ENCODE measurements at regions not wholly inside any gene's neighbourhood (a gene's known extent, or its start where the extent isn't known, plus 50 kb on each side); places are given as distances from the start of the nearest gene placed in this dataset.

DNA sequence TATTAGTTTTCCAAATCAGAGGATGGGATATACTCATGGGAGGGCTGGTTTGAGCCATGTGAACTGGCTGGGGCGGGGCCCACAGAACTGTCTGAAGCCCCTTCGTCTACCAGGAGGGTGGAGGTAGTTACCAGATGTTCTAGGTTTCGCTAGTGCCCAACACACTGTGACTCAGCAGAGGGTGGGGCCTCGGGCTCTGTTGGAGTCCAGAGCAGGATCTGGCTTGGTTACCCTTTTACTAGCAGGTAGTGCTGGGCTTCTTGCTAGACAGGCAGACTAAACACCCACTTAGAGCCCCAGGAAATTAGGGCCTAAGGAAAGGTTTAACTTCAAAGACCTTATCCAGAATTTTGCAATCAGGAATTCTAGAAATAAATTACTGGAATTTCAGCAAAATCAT, 56.2 kb upstream of the CHRDL1 start:
- TF ChIP-seq, protein P1, sequence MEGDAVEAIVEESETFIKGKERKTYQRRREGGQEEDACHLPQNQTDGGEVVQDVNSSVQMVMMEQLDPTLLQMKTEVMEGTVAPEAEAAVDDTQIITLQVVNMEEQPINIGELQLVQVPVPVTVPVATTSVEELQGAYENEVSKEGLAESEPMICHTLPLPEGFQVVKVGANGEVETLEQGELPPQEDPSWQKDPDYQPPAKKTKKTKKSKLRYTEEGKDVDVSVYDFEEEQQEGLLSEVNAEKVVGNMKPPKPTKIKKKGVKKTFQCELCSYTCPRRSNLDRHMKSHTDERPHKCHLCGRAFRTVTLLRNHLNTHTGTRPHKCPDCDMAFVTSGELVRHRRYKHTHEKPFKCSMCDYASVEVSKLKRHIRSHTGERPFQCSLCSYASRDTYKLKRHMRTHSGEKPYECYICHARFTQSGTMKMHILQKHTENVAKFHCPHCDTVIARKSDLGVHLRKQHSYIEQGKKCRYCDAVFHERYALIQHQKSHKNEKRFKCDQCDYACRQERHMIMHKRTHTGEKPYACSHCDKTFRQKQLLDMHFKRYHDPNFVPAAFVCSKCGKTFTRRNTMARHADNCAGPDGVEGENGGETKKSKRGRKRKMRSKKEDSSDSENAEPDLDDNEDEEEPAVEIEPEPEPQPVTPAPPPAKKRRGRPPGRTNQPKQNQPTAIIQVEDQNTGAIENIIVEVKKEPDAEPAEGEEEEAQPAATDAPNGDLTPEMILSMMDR (IDR thresholded peaks at IDR 0.05; ENCODE audit: poor library complexity, severe bottlenecking) = no peak
- no peak for TF ChIP-seq EP300 (conservative IDR thresholded peaks at IDR 0.05; ENCODE audit: poor library complexity, severe bottlenecking)
- no peak for TF ChIP-seq RAD21 (conservative IDR thresholded peaks at IDR 0.05)
- no peak for TF ChIP-seq POLR2AphosphoS5 (IDR thresholded peaks at IDR 0.05)
- TF ChIP-seq MXI1 (conservative IDR thresholded peaks at IDR 0.05; ENCODE audit: poor library complexity, severe bottlenecking) = no peak
- TF ChIP-seq EZH2 (IDR thresholded peaks at IDR 0.05; ENCODE audit: borderline replicate concordance, insufficient read depth, low read length, poor library complexity, severe bottlenecking) = no peak
- TF ChIP-seq, protein P2, sequence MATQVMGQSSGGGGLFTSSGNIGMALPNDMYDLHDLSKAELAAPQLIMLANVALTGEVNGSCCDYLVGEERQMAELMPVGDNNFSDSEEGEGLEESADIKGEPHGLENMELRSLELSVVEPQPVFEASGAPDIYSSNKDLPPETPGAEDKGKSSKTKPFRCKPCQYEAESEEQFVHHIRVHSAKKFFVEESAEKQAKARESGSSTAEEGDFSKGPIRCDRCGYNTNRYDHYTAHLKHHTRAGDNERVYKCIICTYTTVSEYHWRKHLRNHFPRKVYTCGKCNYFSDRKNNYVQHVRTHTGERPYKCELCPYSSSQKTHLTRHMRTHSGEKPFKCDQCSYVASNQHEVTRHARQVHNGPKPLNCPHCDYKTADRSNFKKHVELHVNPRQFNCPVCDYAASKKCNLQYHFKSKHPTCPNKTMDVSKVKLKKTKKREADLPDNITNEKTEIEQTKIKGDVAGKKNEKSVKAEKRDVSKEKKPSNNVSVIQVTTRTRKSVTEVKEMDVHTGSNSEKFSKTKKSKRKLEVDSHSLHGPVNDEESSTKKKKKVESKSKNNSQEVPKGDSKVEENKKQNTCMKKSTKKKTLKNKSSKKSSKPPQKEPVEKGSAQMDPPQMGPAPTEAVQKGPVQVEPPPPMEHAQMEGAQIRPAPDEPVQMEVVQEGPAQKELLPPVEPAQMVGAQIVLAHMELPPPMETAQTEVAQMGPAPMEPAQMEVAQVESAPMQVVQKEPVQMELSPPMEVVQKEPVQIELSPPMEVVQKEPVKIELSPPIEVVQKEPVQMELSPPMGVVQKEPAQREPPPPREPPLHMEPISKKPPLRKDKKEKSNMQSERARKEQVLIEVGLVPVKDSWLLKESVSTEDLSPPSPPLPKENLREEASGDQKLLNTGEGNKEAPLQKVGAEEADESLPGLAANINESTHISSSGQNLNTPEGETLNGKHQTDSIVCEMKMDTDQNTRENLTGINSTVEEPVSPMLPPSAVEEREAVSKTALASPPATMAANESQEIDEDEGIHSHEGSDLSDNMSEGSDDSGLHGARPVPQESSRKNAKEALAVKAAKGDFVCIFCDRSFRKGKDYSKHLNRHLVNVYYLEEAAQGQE (IDR thresholded peaks at IDR 0.05; ENCODE audit: borderline replicate concordance) = no peak

All from neural cell (in vitro differentiated cells).